ENCODE measurements at regions not wholly inside any gene's neighbourhood (a gene's known extent, or its start where the extent isn't known, plus 50 kb on each side); places are given as distances from the start of the nearest gene placed in this dataset.

GRCh38 chrX:45596188-45596808, 395.6 kb upstream of the DIPK2B start (continued):
- TF ChIP-seq ZNF668 (CRISPR knock-in tag; IDR thresholded peaks at IDR 0.05) (no peak), ZNF785 (CRISPR knock-in tag; IDR thresholded peaks at IDR 0.05) (no peak), CBX5 (IDR thresholded peaks at IDR 0.05; ENCODE audit: borderline replicate concordance, low read depth) (no peak), SMARCA4 (IDR thresholded peaks at IDR 0.05) (no peak), MCM5 (IDR thresholded peaks at IDR 0.05; ENCODE audit: low read depth) (no peak)

DNA sequence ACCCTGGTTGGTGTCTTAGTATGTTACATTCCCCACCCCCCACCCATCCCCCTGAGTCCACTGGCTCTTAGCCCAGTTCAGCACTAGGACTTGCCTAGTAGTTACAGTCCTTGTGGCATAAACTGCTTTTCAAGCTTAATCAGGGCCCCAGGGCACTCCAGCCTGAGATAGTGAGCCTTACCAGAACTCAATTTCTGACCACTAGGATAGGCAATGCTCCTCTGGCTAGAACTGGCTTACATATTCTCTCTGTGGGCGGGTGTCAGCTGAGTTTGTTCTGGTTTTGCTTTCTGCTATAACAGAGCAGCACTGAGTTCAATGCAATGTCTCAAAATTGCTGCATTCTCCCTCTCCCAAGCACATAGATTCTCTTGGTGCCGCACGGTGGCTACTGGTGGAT, 391.4 kb upstream of the DIPK2B start:
- H3K9me1 ChIP-seq (ENCODE audit: control insufficient read depth, insufficient read depth, low read length): no peaks in the 10 kb centered on the region
- no peaks in the 10 kb centered on the region for H3K9me3 ChIP-seq (replicated peaks; ENCODE audit: control insufficient read depth, insufficient read depth, low read depth, low read length)
- ATAC-seq (no peak), FAIRE-seq (no peak), DNase-seq (ENCODE audit: extremely low read depth in 1 of 4, low spot score in 3 of 4) (no peak)
- POLR2A ChIA-PET: no interaction called here
- no peaks in the 10 kb centered on the region for H3K27me3 ChIP-seq (ENCODE audit: control insufficient read depth in 2 of 2, insufficient read depth in 2 of 2, low read length in 2 of 2)
- CTCF ChIA-PET (ENCODE audit: low intra/inter-chr PET ratio): no interaction called here
- H2AFZ ChIP-seq (ENCODE audit: low read depth, low read length): no peak overlapping the region
- in situ Hi-C loops (cut with MboI) (no loop called here), intact Hi-C loops (cut with micrococcal nuclease) (no loop called here)
- no TSS peak for BruUV-seq (replicated peaks)
- H3K27ac ChIP-seq (ENCODE audit: extremely low read depth, low read depth, low read length): no peak overlapping the region
- 0% methylated on average over 3 of the region's 3 CpGs for WGBS (ENCODE audit: insufficient coverage, low coverage, missing lambda C conversion rate)
- no peak overlapping the region for H3K9ac ChIP-seq (ENCODE audit: insufficient read depth in 1 of 2, low read depth in 2 of 2, low read length in 2 of 2)
- H4K20me1 ChIP-seq (replicated peaks; ENCODE audit: control insufficient read depth, insufficient read depth, low read length): no peaks in the 10 kb centered on the region
- no peaks in the 10 kb centered on the region for H3K79me2 ChIP-seq (ENCODE audit: control insufficient read depth, insufficient read depth, low read length)
- H3K4me3 ChIP-seq: no peak overlapping the region
- no peaks in the 10 kb centered on the region for H3K4me1 ChIP-seq (replicated peaks in 1 of 2; ENCODE audit: control insufficient read depth in 2 of 2, insufficient read depth in 2 of 2, low read length in 2 of 2)
- H3K36me3 ChIP-seq (ENCODE audit: control insufficient read depth, insufficient read depth, low read length): no peaks in the 10 kb centered on the region
- no peak overlapping the region for H3K4me2 ChIP-seq (ENCODE audit: insufficient read depth, low read length)
- TF ChIP-seq ZC3H11A (IDR thresholded peaks at IDR 0.05; ENCODE audit: low read depth, low read length) (no peak), FOXA3 (CRISPR knock-in tag; conservative IDR thresholded peaks at IDR 0.05 in 1 of 2, IDR thresholded peaks at IDR 0.05 in 1 of 2) (no peak), ZNF778 (CRISPR knock-in tag; IDR thresholded peaks at IDR 0.05) (no peak), CAMTA2 (CRISPR knock-in tag; conservative IDR thresholded peaks at IDR 0.05) (no peak), SFPQ (IDR thresholded peaks at IDR 0.05; ENCODE audit: low read depth, low read length) (no peak), STAT5B (CRISPR knock-in tag; IDR thresholded peaks at IDR 0.05) (no peak), U2AF1 (optimal IDR thresholded peaks at IDR 0.05; ENCODE audit: low read depth, low read length) (no peak), BCLAF1 (IDR thresholded peaks at IDR 0.05; ENCODE audit: borderline replicate concordance in 1 of 2, control insufficient read depth in 1 of 2, low read depth in 2 of 2, low read length in 1 of 2) (no peak), GTF2E2 (tag; IDR thresholded peaks at IDR 0.05) (no peak), CEBPB (tag; IDR thresholded peaks at IDR 0.05) (no peak)
- TF ChIP-seq, protein P1, sequence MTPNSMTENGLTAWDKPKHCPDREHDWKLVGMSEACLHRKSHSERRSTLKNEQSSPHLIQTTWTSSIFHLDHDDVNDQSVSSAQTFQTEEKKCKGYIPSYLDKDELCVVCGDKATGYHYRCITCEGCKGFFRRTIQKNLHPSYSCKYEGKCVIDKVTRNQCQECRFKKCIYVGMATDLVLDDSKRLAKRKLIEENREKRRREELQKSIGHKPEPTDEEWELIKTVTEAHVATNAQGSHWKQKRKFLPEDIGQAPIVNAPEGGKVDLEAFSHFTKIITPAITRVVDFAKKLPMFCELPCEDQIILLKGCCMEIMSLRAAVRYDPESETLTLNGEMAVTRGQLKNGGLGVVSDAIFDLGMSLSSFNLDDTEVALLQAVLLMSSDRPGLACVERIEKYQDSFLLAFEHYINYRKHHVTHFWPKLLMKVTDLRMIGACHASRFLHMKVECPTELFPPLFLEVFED (CRISPR knock-in tag; conservative IDR thresholded peaks at IDR 0.05): no peak
